HUES48 (cell line): ENCODE measurements at regions not wholly inside any gene's neighbourhood (a gene's known extent, or its start where the extent isn't known, plus 50 kb on each side); places are given as distances from the start of the nearest gene placed in this dataset.

ENCODE experiments used
- H3K27ac ChIP-seq: one replicate; pipeline ENCODE4 v1.7.0; 2013; ENCODE audit warnings: low read depth, low read length, inconsistent platforms
- H3K27me3 ChIP-seq: 2 replicates; pipeline ENCODE4 v1.6.1; 2013; ENCODE audit warnings: mild to moderate bottlenecking, low read length; ENCODE audit not compliant: control insufficient read depth, insufficient read depth
- H3K36me3 ChIP-seq: 2 replicates; pipeline ENCODE4 v1.6.1; 2013; ENCODE audit warnings: low read length; ENCODE audit not compliant: control insufficient read depth, insufficient read depth
- H3K4me1 ChIP-seq: 2 replicates; pipeline ENCODE4 v1.6.1; 2013; ENCODE audit warnings: mild to moderate bottlenecking, low read length; ENCODE audit not compliant: control insufficient read depth, insufficient read depth
- H3K4me3 ChIP-seq: 2 replicates; pipeline ENCODE4 v1.5.1; 2013; ENCODE audit warnings: mild to moderate bottlenecking, low read depth, low read length
- H3K9ac ChIP-seq: 2 replicates; pipeline ENCODE4 v1.6.1; 2013; ENCODE audit warnings: mild to moderate bottlenecking, low read depth, low read length, moderate library complexity
- H3K9me3 ChIP-seq: 2 replicates; pipeline ENCODE4 v1.6.1; 2013; ENCODE audit warnings: low read length; ENCODE audit not compliant: control insufficient read depth, insufficient read depth

DNA sequence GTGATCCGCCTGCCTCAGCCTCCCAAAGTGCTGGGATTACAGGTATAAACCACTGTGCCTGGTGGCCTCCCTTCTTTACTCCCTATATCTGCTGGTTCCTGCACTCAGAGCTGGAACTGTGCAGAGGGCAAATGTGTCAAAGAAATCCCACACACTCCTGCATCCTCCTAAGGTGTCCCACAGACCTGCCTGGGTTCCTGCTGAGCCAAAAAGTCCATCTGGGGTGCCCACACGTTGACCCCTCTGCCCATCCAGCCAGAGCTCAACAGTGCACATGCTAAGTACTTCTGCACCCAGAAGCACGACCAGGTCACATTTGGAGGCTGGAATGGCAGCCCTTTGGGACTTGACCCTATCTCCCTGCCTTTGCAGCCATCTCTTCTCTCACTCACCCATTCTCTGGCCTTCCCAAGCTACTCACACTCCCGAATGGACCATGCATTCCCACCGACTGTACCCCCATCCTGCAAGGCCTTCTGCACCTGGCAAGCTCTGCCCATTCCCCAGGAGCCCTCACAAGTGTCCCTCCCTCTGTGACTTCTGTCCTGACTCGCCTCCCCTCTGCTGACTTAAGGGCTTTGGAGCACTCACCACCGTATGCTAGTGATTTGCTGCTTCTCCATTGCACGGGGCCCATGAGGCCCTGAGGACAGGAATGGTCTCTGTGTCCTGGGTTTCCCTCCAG, 152.1 kb downstream of the KCTD15 start:
- Histone ChIP-seq H3K36me3 (no peaks in the 10 kb centered on the region), H3K4me3 (no peak overlapping the region), H3K9ac (no peak overlapping the region), H3K27me3 (no peaks in the 10 kb centered on the region), H3K27ac (no peak overlapping the region), H3K4me1 (no peaks in the 10 kb centered on the region), H3K9me3 (no peaks in the 10 kb centered on the region)

DNA sequence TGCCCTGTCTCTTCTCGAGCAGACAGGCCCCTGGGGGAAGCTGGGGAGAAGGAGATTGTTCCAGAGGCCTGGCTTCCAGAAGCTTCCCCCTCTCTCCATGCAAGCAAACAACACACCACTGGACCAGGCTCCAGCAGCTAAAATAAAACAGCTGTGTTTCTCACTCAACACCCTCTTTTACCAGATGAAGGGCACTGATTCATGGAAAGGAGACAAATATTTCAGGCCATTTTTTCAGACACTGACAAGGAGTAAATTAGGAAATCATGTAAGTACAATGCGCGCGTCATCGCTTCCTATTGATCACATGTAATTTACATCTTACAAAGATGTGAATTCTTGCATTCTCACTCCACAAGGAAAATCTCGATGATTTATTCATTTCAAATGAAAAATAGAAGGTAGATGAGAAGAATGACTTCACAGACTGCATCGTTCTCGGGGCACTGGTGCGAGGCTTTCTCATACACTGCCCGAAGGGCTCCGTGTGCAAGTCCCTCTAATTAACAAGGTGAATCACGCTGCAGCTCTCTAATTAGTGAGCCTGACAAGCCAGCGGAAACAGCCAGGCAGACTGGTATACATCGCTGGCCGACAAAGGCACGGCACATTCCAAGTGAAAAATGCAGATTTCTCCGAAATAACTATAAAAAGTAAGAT, 153.6 kb downstream of the KCTD15 start:
- no peak overlapping the region for H3K27ac ChIP-seq
- H3K27me3 ChIP-seq = no peaks in the 10 kb centered on the region
- H3K4me1 ChIP-seq = no peaks in the 10 kb centered on the region
- no peak overlapping the region for H3K4me3 ChIP-seq
- no peaks in the 10 kb centered on the region for H3K36me3 ChIP-seq
- no peaks in the 10 kb centered on the region for H3K9me3 ChIP-seq
- no peak overlapping the region for H3K9ac ChIP-seq

- Histone ChIP-seq H3K27me3 (no peaks in the 10 kb centered on the region), H3K36me3 (no peaks in the 10 kb centered on the region), H3K4me3 (no peak overlapping the region), H3K4me1 (no peaks in the 10 kb centered on the region), H3K9ac (no peak overlapping the region), H3K9me3 (no peaks in the 10 kb centered on the region), H3K27ac (no peak overlapping the region)
Measured at GRCh38 chr19:33953023-33953422, 156.4 kb downstream of the KCTD15 start.

DNA sequence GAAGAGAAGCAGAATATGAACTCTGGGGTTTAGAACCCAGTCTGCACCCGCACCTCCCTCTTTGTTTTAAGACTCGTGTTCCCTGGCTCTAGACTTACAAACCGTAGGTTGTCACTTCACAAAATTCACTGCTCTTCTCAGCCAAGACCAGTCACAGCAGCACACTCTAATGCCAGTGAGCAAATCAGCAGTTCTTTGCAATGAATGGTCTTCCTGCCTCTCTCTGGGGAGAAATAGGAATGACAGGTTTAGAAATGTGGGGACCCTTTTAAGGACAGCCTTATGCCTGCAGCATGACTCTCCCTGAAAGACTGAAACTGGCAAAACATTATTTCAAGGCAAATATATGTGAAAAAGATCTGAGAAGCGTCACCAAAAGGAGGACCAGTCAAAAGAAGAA, 156.9 kb downstream of the KCTD15 start:
- no peaks in the 10 kb centered on the region for H3K36me3 ChIP-seq
- no peaks in the 10 kb centered on the region for H3K4me1 ChIP-seq
- H3K4me3 ChIP-seq = no peak overlapping the region
- H3K9ac ChIP-seq = no peak overlapping the region
- H3K9me3 ChIP-seq = no peaks in the 10 kb centered on the region
- no peaks in the 10 kb centered on the region for H3K27me3 ChIP-seq
- H3K27ac ChIP-seq = no peak overlapping the region

DNA sequence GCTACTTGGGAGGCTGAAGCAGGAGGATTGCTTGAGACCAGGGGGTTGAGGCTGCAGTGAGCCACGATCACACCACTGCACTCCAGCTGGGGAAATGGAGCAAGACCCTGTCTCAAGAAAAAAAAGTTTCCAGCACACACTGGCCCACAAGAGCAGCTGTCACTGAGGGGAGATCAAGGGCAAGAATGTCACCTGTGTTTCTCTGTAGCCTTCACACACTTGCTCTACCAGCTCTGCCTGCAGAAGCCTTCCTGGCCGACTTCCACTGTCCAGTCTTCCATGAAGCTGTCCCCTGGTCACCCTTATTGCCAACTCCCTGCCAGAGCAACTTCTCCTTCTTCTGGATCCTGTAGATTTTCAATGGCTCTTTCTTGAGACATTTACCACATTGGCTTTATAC, 158.0 kb downstream of the KCTD15 start:
- Histone ChIP-seq H3K4me1 (no peaks in the 10 kb centered on the region), H3K27me3 (no peaks in the 10 kb centered on the region), H3K4me3 (no peak overlapping the region), H3K9me3 (no peaks in the 10 kb centered on the region), H3K9ac (no peak overlapping the region), H3K36me3 (no peaks in the 10 kb centered on the region), H3K27ac (no peak overlapping the region)

DNA sequence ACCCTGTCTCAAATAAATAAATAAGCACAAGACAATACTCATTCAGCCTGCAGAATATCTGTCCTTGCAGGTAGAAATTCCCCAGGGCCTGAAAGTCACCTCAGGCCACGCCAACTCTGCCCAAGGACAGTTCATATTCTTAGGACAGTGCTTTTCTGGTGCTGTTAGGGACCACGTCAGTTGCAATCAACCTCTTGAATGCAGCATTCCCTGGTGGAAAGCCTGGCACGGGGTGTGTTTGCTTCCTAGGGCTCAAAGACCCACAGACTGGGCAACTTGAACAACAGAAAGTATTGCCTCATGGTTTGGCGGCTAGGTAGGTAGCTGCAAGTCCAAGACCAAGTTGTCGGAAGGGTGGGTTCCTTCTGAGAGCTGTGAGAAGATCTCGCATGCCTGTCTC, 160.3 kb downstream of the KCTD15 start:
- Histone ChIP-seq H3K27ac (no peak overlapping the region), H3K4me1 (no peaks in the 10 kb centered on the region), H3K9ac (no peak overlapping the region), H3K9me3 (no peaks in the 10 kb centered on the region), H3K36me3 (no peaks in the 10 kb centered on the region), H3K27me3 (no peaks in the 10 kb centered on the region), H3K4me3 (no peak overlapping the region)

GRCh38 chr19:33957804-33958203, 161.1 kb downstream of the KCTD15 start:
- Histone ChIP-seq H3K27me3 (no peaks in the 10 kb centered on the region), H3K9me3 (no peaks in the 10 kb centered on the region), H3K36me3 (no peaks in the 10 kb centered on the region), H3K4me1 (no peaks in the 10 kb centered on the region), H3K27ac (no peak overlapping the region), H3K4me3 (no peak overlapping the region), H3K9ac (no peak overlapping the region)

- H3K36me3 ChIP-seq = no peaks in the 10 kb centered on the region
- no peak overlapping the region for H3K27ac ChIP-seq
- H3K4me3 ChIP-seq = no peak overlapping the region
- no peaks in the 10 kb centered on the region for H3K27me3 ChIP-seq
- H3K9ac ChIP-seq = no peak overlapping the region
- H3K9me3 ChIP-seq = no peaks in the 10 kb centered on the region
- H3K4me1 ChIP-seq = no peaks in the 10 kb centered on the region
Measured at GRCh38 chr19:33960566-33960965, 163.9 kb downstream of the KCTD15 start.

DNA sequence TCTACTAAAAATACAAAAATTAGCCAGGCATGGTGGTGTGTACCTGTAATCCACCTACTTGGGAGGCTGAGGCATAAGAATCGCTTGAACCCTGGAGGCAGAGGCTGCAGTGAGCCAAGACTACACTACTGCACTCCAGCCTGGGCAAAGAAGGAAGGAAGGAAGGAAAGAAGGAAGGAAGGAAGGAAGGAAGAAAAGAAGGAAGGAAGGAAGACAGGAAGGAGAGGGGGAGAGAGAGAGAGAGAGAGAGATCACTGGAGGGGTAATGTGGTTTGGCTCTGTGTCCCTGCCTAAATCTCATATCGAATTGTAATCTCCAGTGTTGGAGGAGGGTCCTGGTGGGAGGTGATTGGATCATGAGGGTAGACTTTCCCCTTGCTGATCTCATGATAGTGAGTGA, 165.5 kb downstream of the KCTD15 start:
- no peak overlapping the region for H3K9ac ChIP-seq
- no peaks in the 10 kb centered on the region for H3K9me3 ChIP-seq
- H3K36me3 ChIP-seq = no peaks in the 10 kb centered on the region
- H3K4me3 ChIP-seq = no peak overlapping the region
- H3K27ac ChIP-seq = no peak overlapping the region
- H3K4me1 ChIP-seq = no peaks in the 10 kb centered on the region
- no peaks in the 10 kb centered on the region for H3K27me3 ChIP-seq

DNA sequence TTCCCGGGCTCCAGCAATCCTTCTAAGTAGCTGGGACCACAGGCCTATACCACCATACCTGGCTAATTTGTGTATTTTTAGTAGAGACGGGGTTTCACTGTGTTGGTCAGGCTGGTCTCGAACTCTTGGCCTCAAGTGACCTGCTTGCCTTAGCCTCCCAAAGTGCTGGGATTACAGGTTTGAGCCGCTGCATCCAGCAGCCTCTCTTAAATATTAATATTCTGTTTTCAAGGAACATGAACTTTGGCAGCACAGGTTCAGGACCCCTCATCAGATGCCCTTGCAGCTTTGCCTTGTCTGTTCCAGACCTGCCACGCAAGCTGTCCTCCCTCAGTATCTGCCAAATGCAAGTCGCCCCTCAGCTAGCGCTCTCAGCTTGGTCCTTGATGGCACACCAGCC, 166.8 kb downstream of the KCTD15 start:
- no peak overlapping the region for H3K27ac ChIP-seq
- no peaks in the 10 kb centered on the region for H3K9me3 ChIP-seq
- H3K4me3 ChIP-seq = no peak overlapping the region
- no peaks in the 10 kb centered on the region for H3K36me3 ChIP-seq
- no peaks in the 10 kb centered on the region for H3K27me3 ChIP-seq
- no peaks in the 10 kb centered on the region for H3K4me1 ChIP-seq
- H3K9ac ChIP-seq = no peak overlapping the region

DNA sequence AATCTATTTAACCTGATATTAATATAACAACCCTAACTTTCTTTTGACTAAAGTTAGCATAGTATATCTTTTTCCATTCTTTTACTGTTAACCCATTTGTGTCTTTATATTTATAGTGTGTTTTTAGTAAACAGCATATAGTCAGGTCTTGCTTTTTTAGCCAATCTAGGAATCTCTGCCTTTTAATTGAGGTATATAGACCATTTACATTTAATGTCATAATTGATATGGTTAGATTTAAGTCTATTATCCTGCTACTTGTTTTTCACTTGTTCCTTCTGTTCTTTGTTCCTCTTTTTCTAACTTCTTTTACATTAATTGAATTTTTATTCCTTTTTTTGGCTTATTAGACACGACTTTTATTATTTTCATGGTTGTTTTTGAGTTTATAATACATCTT, 174.4 kb downstream of the KCTD15 start:
- peaks cover 4% of the 10 kb centered on the region for H3K4me1 ChIP-seq
- no peaks in the 10 kb centered on the region for H3K36me3 ChIP-seq
- no peak overlapping the region for H3K9ac ChIP-seq
- H3K9me3 ChIP-seq = no peaks in the 10 kb centered on the region
- no peaks in the 10 kb centered on the region for H3K27me3 ChIP-seq
- H3K27ac ChIP-seq = no peak overlapping the region
- no peak overlapping the region for H3K4me3 ChIP-seq
